ENCODE measurements at regions not wholly inside any gene's neighbourhood (a gene's known extent, or its start where the extent isn't known, plus 50 kb on each side); places are given as distances from the start of the nearest gene placed in this dataset.

GRCh38 chr2:11073776-11074175 lies 81.5 kb upstream of the SLC66A3 start:
- Histone ChIP-seq H2AK5ac (ENCODE audit: low read depth, low read length) (peak overlapping the region; percentile 98), H4K20me1 (ENCODE audit: insufficient read depth, low read length) (no peaks in the 10 kb centered on the region), H2AK9ac (replicated peaks; ENCODE audit: low read depth, low read length, poor library complexity) (peak overlapping the region; percentile 97), H3K18ac (ENCODE audit: low read depth, low read length) (peak overlapping the region; percentile 93), H3K4me1 (ENCODE audit: control insufficient read depth, insufficient read depth, low read length) (peaks cover 12% of the 10 kb centered on the region), H3K4me3 (ENCODE audit: insufficient read depth, low read depth, low read length) (no peak overlapping the region), H3K4ac (ENCODE audit: low read depth, low read length) (peak overlapping the region; percentile 97), H3K14ac (replicated peaks; ENCODE audit: low read depth, low read length) (peak overlapping the region; percentile 96), H3K56ac (ENCODE audit: extremely low read depth, insufficient read depth, low read length) (peak overlapping the region; percentile 91), H3K9me1 (ENCODE audit: insufficient read depth, low read length) (peaks cover 18% of the 10 kb centered on the region), H3K9ac (ENCODE audit: low read depth, low read length) (no peak overlapping the region), H2BK20ac (ENCODE audit: low read depth, low read length) (peak overlapping the region; percentile 93), H2AFZ (replicated peaks; ENCODE audit: low read length, poor library complexity) (peak overlapping the region; percentile 91), H3K9me3 (ENCODE audit: control insufficient read depth, insufficient read depth, low read length) (no peaks in the 10 kb centered on the region), H3K4me2 (ENCODE audit: low read depth, low read length) (peak overlapping the region; percentile 66), H3K27me3 (ENCODE audit: control insufficient read depth, insufficient read depth, low read length) (no peaks in the 10 kb centered on the region), H4K91ac (ENCODE audit: insufficient read depth, low read depth, low read length) (peak overlapping the region; percentile 97), H3K79me1 (ENCODE audit: low read depth in 1 of 2, low read length in 2 of 2) (no peaks in the 10 kb centered on the region), H3K27ac (ENCODE audit: insufficient read depth, low read length) (peak overlapping the region; percentile 90), H3K36me3 (ENCODE audit: control insufficient read depth, insufficient read depth, low read length) (no peaks in the 10 kb centered on the region), H4K8ac (ENCODE audit: low read depth in 2 of 2, low read length in 2 of 2) (peak overlapping the region; percentile 95 to 99), H3K23ac (ENCODE audit: low read depth, low read length) (peak overlapping the region; percentile 89), H4K5ac (ENCODE audit: low read depth, low read length) (peak overlapping the region; percentile 95), H2BK120ac (ENCODE audit: low read depth, low read length) (peak overlapping the region; percentile 98), H2BK15ac (ENCODE audit: low read depth, low read length) (peak overlapping the region; percentile 93), H2BK5ac (ENCODE audit: low read depth, low read length, poor library complexity, severe bottlenecking) (peak overlapping the region; percentile 91)
- no TSS peak for BruUV-seq (replicated peaks)
- POLR2A ChIA-PET (ENCODE audit: unreplicated experiment), result no interaction called here
- peak; percentile 74 for DNase-seq
- CTCF ChIA-PET, result interaction anchor here (1.0 to 1.6 kb wide), 3 partner anchors 14 to 55 kb away, joined by 3 to 4 read pairs (median 3); no protein-coding TSS in a partner anchor
- 20% methylated on average over 1 of the region's 7 CpGs; no CpG with 5 or more reads in 1 of the 2 experiments for WGBS, 2 experiments (ENCODE audit: extremely low coverage in 2 of 2, insufficient read length in 1 of 2)
- in situ Hi-C loops (cut with MboI; ENCODE audit: low sequenced_read_pairs), result no loop called here
- intact Hi-C loops (cut with micrococcal nuclease), result loop anchor here (1.0 kb wide), 1 partner anchor 51 kb away; no protein-coding TSS in a partner anchor
- TF ChIP-seq MAFK (IDR thresholded peaks at IDR 0.05; ENCODE audit: low read depth, low read length), result no peak
- TF ChIP-seq MXI1 (IDR thresholded peaks at IDR 0.05; ENCODE audit: borderline replicate concordance, low read depth, low read length), result no peak
- TF ChIP-seq RCOR1 (IDR thresholded peaks at IDR 0.05; ENCODE audit: insufficient replicate concordance, low read length), result no peak
- TF ChIP-seq USF2 (IDR thresholded peaks at IDR 0.05; ENCODE audit: low read depth, low read length), result no peak
- no peak for TF ChIP-seq CTCF (conservative IDR thresholded peaks at IDR 0.05; ENCODE audit: low read depth, low read length)
- TF ChIP-seq CEBPB (IDR thresholded peaks at IDR 0.05; ENCODE audit: low read depth, low read length), result no peak
- no peak for TF ChIP-seq RAD21 (IDR thresholded peaks at IDR 0.05; ENCODE audit: low read length)
- TF ChIP-seq RFX5 (IDR thresholded peaks at IDR 0.05; ENCODE audit: low read depth, low read length), result no peak
- no peak for TF ChIP-seq NFE2L2 (IDR thresholded peaks at IDR 0.05; ENCODE audit: low read depth, low read length)
- no peak for TF ChIP-seq BHLHE40 (IDR thresholded peaks at IDR 0.05; ENCODE audit: low read depth, low read length)
- no peak for TF ChIP-seq FOS (IDR thresholded peaks at IDR 0.05; ENCODE audit: low read depth, low read length)
- no peak for TF ChIP-seq POLR2A (IDR thresholded peaks at IDR 0.05; ENCODE audit: low read depth, low read length)
- TF ChIP-seq CHD1 (IDR thresholded peaks at IDR 0.05; ENCODE audit: low read depth, low read length), result no peak
- TF ChIP-seq MAZ (IDR thresholded peaks at IDR 0.05; ENCODE audit: borderline replicate concordance, low read depth, low read length), result no peak
- no peak for TF ChIP-seq ELK1 (IDR thresholded peaks at IDR 0.05; ENCODE audit: borderline replicate concordance, low read depth, low read length)
- TF ChIP-seq SMC3 (IDR thresholded peaks at IDR 0.05; ENCODE audit: low read depth, low read length), result no peak
- peak; percentile 89 for ATAC-seq (ENCODE audit: low read depth)
- dilution Hi-C loops (cut with HindIII; ENCODE audit: low sequenced_read_pairs, unreplicated experiment), result no loop called here
